DMS79 (cell line): ENCODE measurements at regions not wholly inside any gene's neighbourhood (a gene's known extent, or its start where the extent isn't known, plus 50 kb on each side); places are given as distances from the start of the nearest gene placed in this dataset.

Experiments
- DNase-seq: peaks from one replicate; lab custom pipeline; 2025; lab: John Stamatoyannopoulos, UW

DNA sequence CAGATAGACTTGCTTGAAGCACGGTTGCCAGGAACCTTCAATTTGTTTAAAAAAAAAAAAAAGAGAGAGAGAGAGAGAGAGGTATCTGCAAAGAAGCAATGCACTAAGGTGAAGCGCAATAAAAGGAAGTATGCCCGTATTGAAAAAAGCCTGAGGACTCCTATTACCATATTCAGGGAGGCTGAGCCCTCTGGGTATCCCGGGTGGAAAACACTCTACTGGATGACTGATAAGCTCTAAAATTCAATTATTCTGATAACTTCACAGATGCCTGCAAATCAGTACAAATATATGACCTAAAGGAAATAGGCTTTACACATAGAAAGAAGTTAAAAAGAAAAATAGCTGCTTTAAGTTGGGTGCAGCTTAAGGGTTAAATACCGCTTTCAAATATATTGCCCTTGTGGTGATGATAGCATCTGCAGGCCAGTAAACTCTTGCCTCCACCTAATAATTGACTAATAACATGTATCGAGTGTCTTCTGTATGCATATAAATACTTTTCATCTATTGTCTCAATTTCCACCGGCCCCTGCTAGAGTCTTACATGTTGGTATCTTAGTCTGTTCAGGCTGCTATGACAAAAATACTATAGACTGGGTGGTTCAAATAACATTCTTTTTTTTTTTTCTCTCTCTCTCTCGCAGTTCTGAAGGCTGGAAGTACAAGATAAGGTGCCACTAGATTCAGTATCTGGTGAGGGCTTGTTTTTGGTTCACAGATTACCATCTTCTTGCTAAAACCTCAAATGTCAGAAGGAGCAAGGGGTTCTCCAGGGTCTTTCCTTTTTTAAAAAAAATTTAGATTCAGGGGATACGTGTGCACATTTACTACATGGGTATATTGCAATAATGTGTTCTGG, 187.4 kb upstream of the JARID2 start:
- no peak for DNase-seq

DNA sequence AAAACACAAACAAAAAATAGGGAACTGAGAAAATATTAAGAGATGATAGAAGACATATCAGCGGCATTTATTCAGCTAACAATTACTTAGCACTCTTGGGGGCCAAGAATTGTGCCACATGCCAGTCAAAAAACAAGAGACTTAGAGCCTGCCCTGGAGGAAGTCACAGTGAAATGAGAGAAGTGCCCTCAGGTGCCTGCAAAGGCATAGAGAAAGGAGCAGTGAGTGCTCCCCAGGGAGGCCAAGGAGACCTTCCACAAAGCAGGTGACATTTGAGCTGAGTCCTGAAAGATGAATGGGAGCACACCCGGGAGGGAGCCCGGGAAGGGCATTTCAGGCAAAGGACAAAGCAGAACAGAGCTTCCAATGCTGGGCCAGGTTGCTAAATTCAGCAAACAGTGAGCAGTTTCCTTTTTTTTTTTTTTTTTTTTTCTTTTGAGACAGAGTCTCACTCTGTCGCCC, 184.7 kb upstream of the JARID2 start:
- DNase-seq: peak; percentile 38

DNA sequence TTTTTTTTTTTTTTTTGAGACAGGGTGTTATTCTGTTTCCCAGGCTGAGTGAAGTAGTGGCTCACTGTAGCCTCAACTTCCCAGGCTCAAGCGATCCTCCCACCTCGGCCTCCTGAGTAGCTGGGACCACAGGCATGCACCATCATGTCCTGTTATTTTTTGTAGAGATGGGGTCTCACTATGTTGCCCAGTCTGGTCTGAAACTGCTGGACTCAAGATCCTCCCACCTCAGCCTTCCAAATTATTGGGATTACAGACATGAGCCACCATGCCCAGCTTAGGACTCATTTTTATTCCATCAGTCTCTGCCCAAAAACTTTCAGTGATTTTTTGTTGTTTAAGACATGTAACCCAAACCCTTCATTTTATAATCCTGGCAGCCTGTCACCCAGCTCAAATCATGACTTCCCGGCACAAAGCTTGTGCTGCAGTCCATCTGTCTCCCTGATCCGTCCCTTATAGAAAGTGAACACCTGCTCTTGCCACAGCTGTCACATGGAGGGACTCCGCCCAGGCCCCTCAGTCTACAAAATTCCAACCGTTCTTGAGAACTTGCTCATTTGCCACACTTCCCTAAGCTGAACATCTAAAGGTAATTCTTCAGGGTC, 183.9 kb upstream of the JARID2 start:
- no peak for DNase-seq

DNA sequence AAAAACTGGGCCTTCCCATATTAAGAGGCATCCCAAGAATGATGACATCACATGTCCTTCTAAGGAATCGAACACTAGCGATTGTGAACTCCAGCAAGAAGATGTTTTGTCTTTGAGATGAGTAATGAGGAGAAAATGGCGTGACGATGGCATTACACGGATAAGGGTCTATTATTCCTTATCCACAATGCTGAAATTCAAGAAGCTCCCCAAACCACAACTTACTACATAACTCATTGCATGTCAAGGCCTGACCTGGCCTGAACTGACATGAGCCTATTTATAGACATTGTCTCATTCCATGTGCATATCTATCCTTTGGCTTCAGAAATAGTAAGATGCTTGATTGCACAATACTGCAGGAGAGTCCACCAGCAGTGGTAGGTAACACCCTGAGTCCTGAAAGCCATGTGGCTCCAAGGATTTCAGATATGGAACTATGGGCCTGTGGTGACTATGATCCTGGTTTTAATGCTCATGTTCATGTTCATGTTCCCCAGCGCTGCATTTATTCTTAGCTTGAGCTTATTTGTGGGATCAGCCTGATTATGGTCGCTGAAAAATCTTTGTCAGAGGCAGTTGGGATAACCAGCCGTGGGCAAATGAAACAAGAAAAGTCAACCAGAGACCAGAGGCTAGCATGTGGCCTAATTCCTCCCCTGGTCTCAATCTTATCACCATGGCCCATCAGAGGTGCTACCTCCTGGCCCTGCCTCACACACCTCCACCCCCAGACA, 183.2 kb upstream of the JARID2 start:
- peak; percentile 5 for DNase-seq

DNA sequence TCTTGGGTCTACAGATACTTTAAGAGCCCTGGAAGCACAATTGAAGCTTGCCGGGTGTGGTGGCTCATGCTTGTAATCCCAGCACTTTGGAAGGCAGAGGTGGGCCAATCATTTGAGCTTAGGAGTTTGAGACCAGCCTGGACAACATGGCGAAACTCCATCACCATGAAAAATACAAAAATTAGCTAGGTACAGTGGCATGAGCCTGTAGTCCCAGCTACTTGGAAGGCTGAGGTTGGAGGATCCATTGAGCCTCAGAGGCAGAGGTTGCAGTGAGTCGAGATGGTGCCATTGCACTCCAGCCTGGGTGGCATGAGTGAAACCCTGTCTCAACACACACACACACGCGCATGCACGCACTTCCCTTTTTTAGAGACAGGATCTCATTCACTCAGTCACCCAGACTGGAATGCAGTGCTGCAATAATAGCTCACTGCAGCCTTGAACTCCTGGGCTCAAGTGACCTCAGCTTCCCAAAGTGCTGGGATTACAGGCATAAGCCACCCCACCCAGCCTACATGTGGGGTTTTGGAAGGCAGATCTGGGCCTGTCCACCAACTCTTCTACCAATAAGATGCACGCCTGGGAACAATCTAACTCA, 182.5 kb upstream of the JARID2 start:
- no peak for DNase-seq

DNA sequence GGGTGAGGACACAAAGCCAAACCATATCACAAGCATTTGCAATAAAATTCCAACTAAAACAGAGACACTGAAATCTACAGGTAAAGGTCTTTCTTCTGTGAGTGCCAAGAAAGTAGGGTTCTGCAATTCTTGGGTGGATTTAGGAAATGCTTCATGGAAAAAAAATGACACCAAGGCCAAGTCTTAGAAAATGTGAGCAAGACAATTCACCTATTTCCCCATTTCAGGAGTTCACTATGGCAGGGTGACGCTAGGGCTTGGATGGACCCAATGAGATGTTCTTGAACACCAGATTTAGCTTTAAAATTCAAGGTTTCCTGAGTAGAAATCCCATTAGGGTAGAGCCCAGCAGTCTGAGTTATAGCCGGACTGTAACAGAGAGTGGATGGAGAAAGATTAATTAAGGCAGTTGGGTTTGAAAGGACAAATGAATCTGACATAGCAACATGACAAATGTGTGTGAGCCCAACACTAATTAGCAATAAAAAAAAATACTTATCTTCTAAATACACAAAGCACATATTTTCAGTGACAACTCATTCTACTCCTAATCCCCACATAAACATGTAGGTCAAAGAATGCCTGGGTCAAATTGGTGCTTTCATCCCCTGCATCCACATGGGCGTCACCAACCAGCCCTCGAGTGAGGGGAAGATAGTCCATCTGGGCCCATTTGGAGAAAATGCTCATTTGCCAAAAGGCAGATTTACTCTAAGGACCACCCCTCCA, 180.4 kb upstream of the JARID2 start:
- no peak for DNase-seq

DNA sequence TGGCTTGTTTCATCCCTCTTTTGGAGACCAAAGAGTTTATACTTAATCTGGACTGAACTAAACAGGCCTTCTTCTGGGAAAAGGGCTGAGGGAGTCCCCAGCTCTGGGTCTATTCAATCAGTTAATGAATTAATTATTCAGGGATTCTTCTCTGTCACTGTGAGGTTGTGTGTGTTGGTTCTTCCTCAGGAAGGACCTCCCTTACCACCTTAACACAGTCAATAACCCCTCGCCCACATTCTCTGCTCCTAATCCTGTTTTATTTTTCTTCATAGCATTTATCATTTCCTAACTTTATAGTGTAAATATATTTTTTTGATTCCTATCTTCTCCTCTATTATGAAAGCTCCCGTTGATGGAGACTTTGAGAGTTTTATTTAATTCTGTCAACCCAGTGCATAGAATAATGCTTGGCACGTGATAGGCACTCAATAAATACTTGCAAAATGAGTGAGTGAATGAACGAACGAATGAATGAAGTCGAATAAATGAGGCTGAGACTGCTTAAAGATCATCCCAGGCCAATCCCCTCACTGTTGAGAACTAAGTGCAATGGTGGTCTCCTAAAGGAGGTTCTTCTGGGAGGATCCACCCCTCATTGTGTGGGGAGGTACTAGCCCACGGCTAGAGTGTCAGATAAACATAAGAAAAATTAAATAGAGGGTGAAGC, 179.6 kb upstream of the JARID2 start:
- no peak for DNase-seq

DNA sequence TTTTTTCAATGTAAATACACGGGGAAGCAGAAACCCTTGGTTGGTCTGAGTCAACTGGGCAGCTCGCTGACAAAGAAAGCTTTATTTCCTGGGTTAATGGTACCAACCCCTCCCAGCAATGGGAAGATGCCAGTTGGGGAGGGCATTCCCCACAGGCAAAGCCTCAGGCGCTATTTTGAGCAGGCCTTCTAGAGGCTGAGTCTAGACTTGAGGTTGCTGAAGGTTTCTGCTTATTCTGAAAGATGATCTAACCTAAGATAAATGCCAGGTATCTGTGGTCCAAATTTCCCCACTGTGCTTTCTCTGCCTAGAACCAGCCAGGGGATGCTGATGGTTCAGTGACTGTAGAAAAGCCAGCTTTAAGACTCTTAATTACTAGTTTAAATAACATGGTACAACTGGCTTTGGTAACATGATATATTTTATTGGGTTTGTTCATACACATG, 172.5 kb upstream of the JARID2 start:
- no peak for DNase-seq

DNA sequence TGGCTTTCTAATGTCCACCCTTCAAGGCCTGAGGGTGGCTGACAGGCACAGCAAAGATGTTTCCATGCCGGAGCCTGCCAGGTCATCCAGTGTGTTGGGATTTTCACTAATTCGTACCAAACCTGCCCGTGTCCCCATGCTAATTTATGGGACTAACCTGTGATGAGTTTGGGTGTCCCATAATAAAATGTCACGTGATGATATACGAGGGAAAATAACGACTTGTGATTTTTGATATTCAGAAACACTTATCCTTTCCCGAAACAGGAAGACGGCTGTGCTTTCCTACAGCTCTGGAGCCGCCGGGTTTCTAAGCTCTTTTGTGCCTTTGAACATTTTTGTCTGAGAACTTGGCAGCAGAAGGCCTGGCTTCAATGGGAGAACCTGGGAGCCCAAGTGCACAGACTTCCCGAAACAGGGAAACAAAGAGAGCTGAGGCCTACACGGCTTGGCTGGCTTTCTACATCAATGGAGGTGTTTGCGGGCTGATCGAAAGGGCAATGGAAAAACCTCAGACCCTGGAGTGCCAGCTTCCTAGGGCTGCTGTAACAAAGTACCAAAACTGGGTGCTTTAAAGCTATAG, 171.9 kb upstream of the JARID2 start:
- DNase-seq: no peak

DNA sequence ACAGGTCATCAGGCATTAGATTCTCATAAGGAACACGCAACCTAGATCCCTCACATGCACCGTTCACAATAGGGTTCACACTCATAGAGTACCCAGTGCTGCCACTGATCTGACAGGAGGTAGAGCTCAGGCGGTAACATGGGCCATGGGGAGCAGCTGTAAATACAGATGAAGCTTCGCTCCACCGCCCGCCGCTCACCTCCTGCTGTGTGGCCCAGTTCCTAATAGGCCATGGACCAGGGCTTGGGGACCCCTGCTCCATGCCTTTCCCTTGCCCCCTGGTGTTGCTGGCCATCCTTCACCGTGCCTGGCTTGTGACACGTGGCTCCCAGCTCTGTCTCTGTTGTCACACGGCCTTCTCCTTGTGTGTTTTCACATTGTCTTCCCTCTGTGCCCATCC, 171.1 kb upstream of the JARID2 start:
- DNase-seq: no peak

DNA sequence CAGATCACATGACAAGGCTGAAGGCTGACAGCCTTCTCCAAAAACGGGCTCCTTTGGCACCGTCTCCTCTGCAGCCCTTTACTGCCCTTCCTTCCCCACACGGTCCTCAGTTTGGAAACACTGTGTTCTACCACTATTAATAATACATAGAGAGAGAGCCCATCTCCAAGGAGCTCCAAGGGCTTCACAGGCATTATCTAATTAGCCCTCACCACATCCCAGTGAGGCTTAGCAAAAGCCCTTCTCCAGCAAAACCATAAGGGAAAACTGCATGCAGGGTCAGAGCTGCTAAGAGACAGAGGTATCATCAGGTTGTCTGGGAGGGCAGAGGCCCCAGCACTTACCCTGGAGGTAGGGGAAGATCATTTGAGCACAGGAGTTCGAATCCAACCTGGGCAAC, 169.3 kb upstream of the JARID2 start:
- no peak for DNase-seq

DNA sequence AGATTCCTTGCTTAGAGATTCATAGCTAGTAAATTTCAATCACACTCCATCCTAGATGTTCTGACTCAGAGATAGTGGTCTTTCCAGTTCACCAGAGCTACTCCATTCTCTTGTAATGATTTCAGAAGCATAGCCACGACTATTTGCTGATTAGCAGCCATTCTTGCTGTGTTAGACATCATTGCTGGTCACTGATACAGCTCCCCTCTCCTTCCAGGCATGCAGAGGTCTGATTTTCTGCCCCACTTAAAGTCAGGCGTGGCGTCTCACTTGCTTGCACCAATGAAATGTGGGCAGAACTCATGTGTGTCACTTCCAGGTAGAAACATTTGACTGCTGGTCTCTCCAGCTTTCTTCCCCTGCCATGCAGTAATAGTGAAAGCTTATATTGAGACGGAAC, 168.9 kb upstream of the JARID2 start:
- DNase-seq: no peak

DNA sequence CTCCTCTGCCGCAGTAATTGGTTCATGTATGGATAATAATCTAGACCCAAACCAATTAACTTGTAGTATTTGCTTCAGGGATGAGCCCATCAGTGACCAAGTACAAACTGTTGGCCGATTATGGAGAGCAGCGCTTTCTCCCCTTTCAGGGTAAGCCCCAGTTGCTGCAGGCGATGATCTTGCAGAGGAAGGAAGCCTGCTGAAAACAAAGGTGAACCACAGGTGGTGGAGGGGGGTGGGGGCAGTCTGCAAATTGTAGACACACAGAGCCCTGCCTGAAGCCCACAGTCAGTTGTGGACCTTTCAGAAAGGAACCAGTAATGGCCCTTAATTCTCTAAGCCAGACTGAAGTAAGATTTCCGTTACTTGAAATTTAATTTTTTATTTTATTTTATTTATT, 167.9 kb upstream of the JARID2 start:
- DNase-seq: no peak

DNA sequence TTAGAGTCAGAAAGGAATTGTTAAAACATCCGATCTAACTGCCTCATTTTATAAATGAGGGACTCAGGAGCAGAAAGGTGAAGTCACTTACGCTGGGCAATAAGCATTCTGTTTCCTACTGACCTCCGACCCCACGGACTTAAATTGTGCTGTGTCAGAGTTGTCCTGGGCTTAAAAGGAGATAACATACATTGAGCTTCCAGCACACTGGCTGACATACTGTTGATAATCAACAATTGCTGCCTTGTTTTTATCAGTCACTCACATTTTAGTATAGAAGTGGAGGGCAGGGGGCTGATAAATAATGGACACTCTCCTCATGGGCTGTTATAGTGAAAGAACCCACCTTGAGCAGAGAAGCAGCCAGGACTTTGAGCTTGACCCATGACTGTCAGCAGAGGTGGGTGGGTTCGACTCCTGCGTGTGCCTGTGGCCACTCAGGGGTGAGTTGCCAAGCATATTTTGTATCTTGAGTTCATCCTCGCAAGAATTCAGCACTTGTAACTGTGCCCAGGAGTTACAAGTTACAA, 166.5 kb upstream of the JARID2 start:
- no peak for DNase-seq

DNA sequence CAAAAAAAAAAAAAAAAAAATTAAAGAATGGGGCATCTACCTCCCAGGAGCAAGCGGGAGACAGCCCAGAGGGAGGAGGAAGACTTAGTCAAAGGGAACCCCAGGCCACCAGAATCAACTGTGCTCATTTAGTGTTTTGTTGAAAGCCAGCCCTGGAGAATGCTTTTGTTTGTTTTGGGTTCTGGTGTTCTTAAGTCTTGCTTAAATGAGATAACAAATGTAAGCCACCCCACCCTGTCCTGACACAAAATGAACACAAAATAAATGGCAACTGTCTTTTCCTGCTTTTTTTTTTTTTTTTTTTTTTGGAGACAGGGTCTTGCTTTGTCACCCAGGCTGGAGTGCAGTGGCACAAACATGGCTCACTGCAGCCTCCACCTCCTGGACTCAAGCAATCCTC, 165.0 kb upstream of the JARID2 start:
- no peak for DNase-seq

DNA sequence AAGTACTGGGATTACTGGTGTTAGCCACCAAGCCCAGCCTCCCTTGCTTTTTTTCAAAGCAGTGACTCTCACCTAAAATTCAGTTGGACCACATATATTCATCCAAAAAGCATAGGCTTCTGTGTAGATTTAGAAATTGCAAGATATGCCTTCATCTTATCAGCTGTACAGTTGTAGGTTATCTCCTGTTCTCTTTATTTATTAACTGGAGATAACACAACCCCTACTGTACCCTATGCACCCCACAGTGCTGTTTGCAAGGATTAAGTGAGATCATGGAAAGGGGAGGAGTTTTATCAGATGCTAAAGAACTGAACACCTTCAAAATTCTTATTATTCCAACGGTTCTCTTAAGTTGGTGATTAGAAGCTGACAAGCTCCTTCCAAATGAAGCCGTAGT, 164.4 kb upstream of the JARID2 start:
- DNase-seq: no peak

DNA sequence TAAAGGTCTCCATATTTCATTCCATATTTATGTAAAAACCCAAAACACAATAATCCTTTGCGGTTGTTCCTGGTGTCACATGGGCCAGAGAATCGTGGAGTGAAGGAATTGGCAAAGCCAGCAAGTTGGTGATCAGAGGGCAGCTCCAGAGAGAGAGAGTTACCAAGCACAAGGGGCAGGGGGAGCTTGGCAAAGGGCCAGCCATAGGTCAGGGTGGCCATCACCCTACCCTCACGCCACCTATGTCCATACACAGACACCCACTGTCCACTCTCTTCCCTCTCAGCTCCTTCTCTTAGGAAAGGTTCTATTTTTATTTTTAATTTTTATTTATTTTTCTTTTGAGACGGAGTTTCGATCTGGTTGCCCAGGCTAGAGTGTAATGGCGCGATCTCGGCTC, 163.2 kb upstream of the JARID2 start:
- DNase-seq: no peak

DNA sequence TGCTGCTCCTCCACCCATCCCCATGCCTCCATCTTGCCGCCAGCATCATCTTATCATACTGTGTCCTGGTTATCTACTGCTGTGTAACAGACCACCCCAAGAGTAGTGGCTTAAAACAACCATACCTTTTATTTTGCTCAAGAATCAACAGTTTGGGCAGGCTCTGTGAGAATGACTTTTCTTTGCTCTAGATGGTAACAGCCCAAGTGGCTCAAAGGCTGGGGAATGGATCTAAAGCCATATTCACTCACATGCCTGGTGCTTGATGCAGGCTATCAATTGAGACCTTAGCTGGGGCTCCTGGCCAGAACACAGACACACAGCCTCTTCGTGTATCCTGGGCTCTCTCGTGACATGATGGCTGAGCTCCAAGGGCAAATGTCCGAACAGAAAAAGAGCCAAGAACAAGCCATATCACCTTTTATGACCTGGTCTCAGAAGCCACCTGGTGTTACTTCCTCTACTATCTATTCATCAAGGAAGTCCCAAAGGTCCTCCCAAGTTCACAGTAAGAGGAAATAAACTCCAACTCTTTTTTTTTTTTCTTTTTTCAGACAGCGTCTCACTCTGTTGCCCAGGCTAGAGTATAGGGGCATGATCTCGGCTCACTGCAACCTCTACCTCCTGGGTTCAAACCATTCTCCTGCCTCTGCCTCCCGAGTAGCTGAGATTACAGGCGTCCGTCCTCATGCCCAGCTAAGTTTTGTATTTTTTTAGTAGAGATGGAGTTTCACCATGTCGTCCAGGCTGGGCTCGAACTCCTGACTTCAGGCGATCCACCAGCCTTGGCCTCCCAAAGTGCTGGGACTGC, 159.3 kb upstream of the JARID2 start:
- no peak for DNase-seq

DNA sequence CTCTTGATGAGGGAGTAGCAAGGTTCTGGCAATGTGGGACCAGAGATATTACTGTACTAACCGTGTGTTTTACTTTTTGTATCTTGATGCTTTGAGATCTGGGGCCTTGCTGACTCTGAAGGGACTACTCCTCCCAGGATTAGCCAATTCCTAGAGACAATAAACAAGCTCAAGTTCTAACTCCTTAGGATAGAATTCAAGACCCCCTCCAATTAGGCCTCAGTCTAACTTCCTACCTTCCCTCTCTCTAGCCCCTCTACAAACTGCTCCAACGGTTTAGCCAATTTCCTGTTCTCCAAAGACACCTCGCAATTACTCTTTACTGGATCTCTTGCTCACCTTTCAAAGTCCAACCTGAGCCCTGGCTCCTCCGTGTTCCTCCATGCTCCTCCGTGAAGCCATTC, 158.7 kb upstream of the JARID2 start:
- no peak for DNase-seq
